HG02884 (cell line): ENCODE measurements at regions not wholly inside any gene's neighbourhood (a gene's known extent, or its start where the extent isn't known, plus 50 kb on each side); places are given as distances from the start of the nearest gene placed in this dataset.
"Not testable (repeated sequence)": the region's sequence is repeated elsewhere in the genome, so short reads cannot be mapped to it uniquely, and the experiment has no call there.

Source experiments
- ATAC-seq: cut with Tn5 transposase; IDR thresholded peaks from one replicate; pipeline ENCODE4 v1.9.1; 2021; ENCODE audit warnings: mild to moderate bottlenecking, moderate library complexity; ENCODE audit not compliant: unreplicated experiment

DNA sequence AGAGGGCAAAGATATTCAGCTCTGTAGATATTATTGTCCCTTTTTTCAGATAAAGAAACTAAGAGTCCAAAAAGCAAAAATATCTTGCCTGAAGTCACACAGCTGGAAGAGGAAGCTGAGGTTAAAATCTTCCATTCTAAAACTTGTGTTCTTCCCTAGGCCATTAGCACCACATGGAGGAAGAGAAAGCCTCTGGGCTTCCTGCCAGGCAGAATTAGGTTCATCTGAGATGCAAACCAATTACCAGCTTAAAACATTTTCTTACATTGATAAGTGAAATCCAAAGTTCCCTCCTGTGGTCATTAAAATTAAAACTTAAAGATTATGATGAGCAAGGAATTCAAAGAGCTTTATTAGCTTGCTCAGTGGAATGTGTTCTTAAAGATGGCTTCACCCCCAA, 235.3 kb upstream of the SETMAR start:
- ATAC-seq = no peak

DNA sequence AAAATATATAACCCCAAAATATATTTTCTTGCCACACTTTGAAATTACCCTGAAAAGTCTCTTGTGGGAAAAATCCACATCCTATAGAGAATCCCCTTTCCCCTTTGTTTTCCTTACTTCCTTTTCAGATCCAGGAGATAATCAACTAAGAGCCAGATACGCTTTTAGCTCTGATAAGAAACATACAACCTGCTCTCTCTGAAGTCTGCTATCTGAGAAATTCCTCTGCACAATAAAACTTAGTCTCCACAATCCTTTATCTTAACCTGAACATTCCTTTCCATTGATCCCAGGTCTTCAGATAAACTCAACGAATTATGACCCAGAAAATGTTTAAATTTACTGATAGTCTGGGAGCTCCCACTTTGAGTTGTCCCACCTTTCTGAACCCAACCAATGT, 233.4 kb upstream of the SETMAR start:
- no peak for ATAC-seq

- ATAC-seq = no peak
These were observed 231.5 kb upstream of the SETMAR start for GRCh38 chr3:4071481-4072184.

DNA sequence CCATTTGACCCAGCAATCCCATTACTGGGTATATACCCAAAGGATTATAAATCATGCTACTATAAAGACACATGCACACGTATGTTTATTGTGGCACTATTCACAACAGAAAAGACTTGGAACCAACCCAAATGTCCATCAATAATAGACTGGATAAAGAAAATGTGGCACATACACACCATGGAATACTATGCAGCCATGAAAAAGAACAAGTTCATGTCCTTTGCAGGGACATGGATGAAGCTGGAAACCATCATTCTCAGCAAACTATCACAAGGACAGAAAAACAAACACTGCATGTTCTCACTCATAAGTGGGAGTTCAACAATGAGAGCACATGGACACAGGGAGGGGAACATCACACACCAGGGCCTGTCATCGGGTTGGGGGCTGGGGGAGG, 225.9 kb upstream of the SETMAR start:
- ATAC-seq = not testable (repeated sequence)

DNA sequence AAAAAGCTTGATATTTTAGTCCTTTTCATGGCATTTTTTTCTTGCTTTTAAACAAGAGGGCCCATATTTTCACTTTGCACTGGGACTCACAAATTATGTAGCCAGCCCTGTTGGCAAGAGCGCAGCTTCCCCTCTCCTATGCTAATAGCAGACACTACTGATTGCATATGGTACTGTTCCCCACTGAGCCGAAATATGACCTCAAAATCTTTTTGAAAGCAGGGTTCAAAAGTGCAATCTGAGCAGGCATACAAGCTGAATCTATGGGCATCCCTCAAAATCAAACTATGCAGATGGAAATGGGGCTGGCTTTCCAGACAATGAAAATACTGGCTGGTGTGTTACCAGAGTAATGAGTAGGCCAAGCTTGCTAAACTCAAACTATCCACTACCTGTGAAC, 225.2 kb upstream of the SETMAR start:
- no peak for ATAC-seq

DNA sequence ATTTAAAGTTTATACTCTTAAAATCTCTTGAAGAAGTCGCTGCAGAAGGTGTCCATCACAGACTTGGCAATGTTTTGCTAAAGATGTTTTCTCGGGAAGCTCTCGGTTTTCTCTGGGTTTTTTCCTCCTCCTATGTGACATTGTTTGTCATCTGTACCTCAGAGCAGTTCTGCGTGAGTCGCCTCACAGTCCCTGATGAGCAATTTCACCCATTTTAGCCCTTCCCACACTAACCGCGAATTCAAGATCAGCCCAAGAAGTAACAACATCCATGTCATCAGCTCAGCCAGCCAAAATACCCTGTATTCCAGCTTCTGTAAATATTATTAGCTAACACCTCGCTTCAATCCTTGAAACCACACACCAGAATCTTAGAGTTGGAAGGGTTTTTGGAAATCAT, 224.3 kb upstream of the SETMAR start:
- ATAC-seq = peak; percentile 94

DNA sequence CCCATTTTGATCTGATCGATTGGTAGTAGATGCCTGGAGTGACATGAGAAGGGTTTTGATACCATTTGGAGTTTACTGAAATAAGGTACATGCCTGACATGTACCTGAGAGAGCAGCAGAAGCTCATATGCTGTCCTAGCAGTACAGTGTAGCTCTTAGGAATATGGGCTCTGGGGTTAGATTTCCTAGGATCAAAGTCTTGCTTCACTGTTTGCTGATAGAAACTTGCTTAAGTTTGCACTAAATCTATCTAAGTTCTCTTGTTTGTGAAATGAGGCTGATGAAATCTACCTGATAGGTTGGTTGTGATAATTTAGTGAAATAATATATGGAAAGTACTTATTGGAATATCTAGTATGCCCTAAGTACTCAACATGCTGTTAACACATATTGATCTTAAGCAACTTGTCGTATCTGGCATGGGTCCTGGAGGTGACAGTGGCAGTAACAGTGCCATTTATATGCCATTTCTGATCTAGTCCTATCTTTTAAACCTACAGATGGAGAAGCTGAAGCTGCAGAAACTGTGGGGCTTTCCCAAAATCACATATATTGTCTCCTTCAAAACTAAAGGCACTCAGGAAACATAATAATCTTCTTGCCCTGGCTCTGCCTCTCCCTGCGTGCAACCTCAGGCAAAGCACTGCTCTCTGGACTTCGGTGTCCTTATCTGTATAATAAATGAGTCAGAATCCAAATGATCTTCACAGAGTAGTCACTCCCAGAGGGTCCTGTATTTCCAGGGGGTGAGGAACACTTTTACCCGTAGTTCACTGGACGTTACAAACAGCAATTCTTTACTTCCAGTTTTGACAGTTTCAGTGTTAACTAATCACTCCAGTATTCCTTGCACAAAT, 223.6 kb upstream of the SETMAR start:
- ATAC-seq = no peak

GRCh38 chr3:4083225-4084015, 219.7 kb upstream of the SETMAR start:
- ATAC-seq = no peak

DNA sequence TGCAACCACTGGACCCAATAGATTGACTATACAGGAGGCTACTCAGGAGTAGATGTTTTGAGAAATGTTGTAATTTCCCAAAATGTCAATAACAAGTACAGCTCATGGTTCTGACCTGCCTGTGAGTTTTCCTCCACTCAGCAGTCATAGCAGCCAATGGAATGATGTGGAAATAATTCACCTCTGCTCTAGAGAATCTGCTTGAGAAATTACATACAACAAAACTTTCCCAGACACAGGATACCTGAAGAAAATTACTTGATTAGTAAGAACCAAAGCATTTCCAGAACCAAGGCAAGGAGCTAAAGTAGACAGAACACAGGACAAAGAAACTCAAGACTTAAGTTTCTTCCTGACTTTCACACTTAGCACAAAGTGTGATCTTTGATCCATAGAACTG, 218.9 kb upstream of the SETMAR start:
- no peak for ATAC-seq

GRCh38 chr3:4086662-4087061, 216.5 kb upstream of the SETMAR start:
- ATAC-seq = not testable (repeated sequence)

GRCh38 chr3:4091786-4092185, 211.4 kb upstream of the SETMAR start:
- ATAC-seq = no peak

DNA sequence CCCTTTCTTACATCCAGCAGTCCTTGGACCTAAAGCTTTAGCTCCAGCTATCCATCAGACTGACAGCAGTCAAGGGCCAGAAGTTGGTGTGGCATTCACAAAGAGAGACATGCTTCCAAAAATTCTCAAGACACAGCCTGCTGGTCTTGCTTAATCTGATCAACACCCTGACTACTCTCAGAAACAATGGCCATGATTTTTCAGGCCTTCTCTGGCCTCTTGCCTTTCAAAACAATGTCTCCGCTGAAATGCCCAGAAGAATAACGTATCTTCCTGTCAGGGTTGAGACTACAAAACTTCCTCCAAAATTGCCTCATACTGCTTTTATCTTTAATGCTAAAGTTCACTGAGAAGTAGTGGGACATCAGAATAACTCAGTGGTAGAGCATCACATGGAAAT, 205.4 kb upstream of the SETMAR start:
- ATAC-seq = no peak

- no peak for ATAC-seq
These were observed 203.6 kb upstream of the SETMAR start for GRCh38 chr3:4099607-4100006.

DNA sequence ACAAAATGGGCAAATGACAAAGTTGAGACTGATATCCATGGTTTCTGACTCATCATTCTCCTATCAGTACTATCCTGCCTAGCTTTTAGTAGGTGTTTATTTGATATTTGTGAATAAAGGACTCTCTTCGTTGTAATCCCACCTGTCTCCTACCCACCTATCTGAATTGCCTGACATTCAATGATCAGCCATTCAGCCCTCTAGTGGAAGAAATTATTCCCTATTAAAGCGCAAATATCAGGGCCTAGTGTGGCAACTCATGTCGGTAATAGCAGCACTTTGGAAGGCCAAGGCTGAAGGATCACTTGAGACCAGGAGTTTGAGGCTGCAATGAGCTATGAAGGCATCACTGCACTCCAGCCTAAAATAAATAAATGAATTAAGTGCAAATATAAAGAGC, 195.7 kb upstream of the SETMAR start:
- no peak for ATAC-seq

DNA sequence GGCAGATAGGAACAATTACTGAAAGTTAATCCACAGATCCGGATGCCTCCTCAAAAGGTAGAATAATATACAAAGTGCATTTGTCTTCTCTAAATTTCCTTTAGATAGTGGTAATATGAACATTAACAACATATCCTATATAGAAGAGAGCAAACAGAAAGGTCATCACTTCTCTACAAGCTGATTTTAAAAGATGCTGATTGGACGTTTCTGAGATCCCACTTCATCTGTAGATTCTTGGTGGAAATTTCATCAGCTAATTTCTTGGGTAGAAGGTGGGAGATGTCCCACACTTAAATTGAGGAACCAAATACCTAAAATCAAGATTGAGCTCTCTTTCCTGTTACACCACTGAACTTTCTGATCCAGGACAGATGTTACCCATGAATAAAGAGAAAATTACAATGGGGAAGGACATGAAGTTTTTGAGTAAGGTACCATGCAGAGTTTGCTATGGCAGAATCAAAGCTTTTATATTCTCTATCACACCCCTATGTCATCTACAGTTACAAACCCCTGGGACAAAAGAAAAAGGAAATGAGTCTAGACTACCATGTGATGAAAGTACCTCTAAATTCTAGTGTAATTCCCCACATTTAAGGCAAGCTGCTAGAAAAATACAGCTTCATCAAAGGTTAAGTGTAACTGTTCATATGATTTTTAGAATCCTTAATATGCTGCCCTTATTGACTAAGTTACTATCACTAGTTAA, 189.2 kb upstream of the SETMAR start:
- ATAC-seq = no peak

DNA sequence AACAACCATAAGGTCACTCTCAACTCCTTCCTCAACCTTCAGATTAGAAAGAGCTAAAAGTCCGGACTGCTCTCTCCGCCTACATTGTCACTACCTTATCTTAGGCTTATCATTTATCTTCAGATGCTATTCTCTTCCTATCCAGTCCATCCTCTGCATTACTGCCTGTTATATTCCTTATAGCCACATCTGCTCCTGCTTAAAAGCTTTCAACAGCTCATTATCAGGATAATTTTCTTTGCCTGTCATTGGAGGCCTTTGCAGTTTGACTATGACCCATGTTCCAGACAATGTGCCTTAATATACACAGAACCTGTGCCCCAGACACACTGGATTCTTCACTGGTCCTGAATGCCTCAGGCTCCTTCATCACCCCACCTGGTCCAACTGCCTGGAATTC, 184.1 kb upstream of the SETMAR start:
- ATAC-seq = no peak

GRCh38 chr3:4125576-4125975, 177.6 kb upstream of the SETMAR start:
- no peak for ATAC-seq

DNA sequence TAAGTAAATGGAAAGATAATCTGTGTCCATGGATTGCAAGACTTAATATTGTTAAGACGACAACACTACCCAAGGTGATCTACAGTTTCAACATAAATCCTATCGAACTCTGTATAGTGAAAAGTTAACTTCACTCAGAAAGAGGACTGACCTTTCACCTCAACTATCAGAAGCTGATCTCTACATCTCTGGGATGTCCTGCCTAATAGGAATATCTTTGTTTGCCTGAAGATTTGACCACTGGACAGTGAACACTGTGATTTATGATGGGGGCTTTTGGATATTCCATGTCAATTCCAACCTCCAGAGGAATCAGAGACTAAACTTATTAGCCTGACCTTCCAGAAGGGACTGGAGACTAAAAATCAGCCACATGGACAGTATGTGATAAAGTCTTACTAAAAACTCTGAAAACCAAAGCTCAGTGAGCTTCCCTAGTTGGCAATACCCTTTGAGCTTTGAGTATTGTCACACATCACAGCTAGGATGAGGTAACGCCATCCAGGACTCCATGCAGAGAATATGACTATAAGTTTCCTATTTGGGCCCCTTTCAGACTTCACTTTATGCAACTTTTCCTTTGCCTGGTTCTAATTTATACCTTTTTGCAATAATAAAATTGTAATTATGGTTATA, 164.9 kb upstream of the SETMAR start:
- no peak for ATAC-seq

DNA sequence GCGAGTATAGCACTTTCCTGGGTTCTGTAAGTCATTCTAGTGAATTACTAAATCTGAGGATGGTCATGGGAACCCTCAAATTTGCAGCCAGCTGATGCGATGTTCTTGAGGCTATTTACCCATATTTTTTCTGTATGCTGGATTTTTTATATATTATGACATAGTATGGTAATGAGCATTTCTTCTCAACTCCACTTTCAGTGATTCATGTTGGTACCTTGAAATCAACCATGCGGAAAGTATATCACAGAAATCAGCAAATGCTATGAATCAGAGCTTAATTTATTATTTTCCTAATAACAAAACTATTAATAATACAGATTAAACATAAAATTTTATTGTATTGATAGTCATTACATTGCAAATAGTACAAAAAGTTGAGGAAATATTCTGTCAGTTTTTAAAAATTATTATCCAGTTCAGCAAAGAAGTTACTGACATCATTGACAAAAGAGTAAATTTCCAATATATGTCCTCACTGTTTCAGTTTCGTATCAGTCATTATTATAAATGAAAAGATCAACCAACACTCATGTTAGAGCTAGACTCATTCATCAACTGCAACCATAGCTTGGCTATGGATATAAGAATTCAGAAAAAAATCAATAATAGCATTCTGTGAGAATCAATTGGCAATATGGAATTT, 164.3 kb upstream of the SETMAR start:
- ATAC-seq = no peak
